ENCODE measurements at regions not wholly inside any gene's neighbourhood (a gene's known extent, or its start where the extent isn't known, plus 50 kb on each side); places are given as distances from the start of the nearest gene placed in this dataset.

DNA sequence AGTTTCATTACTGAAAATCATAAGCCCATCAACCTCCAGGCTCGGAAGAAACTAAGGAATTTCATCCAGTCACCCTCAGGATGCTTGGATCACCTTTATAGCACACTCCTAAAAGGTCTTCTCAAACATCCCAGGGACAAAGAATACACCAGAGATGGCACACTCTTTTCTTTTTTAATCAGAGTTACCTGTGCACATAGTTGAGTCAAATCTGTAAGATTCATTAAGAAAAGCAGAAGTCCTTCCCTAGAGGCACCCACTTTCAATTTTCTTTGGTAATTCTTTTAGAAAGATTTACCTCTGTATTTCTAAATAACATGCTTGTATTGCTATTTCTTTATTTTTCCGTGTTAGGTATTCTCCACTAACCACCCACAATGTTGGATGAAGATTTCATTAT, 50.6 kb upstream of the IL6 start:
- DNase-seq (ENCODE audit: low read depth) = no peak

- DNase-seq (ENCODE audit: low read depth) = no peak
These were observed 51.1 kb upstream of the IL6 start for GRCh38 chr7:22675917-22676343.

DNA sequence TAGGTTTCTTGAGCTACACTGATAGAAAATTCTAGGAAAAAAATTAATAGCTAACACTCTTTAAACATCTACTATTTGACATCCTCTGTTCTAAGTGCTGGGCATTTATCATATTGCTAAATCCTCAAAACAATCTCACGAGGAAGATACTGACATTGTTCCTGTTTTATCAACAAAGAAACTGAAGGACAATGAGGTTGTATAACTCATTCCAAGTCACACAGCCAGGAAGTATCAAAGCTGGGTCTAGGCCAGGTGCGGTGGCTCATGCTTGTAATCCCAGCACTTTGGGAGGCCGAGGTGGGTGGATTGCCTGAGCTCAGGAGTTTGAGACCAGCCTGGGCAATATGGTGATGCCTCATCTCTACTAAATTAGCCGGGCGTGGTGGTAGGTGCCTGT, 51.6 kb upstream of the IL6 start:
- DNase-seq (ENCODE audit: low read depth) = no peak

GRCh38 chr7:22672846-22673680, 53.9 kb upstream of the IL6 start:
- no peak for DNase-seq (ENCODE audit: low read depth)

GRCh38 chr7:22671177-22671879, 55.7 kb upstream of the IL6 start:
- DNase-seq (ENCODE audit: low read depth) = no peak

DNA sequence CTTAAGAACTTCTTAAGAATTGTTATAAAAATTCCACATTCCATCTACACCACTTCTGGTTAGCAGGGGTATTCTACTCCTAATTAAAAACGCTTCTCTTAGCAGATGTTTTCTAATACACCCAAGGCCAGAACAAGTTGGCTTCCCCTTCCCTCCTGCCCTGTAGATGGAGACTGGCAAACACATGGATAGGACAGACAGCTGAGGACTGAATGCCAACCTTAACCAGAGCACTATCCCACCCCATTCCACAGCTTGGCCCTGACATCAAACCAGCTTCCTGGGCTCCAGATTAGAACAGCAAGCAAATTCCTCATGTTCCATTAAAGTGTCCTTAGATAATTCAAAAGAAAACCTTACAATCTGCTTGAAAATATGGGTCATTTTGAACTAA, 56.6 kb upstream of the IL6 start:
- DNase-seq (ENCODE audit: low read depth) = no peak

DNA sequence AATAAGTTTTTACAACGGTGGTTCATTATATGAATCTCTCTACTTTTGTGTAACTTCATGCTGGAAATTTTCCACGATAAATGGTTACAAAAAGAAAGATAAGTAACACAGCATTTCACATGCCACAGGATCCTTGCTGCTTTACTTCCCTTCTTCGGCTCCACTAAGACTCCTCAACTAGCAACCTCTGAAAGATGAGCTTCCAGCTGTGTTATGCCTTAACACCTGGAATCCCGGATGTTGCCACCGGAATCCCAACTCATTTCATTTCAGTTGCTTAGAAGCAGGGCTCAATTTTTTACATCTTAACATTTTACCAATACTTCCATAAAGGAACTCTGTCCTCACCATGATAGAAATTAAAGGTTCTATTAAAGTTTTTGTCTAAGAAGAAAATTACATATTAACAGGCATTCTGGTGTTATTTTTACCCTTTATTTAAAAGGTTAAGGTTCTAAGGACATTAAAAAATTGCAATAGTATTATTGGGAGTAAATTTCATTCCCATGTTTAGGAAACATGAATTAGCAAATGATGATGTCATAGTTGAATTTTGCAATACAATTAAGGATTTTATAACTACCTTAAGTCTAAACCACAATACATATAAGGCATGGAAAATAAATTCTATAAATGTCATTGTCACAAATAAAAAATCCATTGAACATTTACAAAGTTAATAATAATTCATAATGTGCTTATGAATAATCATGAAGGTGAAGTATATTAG, 57.1 kb upstream of the IL6 start:
- DNase-seq (ENCODE audit: low read depth) = no peak

DNA sequence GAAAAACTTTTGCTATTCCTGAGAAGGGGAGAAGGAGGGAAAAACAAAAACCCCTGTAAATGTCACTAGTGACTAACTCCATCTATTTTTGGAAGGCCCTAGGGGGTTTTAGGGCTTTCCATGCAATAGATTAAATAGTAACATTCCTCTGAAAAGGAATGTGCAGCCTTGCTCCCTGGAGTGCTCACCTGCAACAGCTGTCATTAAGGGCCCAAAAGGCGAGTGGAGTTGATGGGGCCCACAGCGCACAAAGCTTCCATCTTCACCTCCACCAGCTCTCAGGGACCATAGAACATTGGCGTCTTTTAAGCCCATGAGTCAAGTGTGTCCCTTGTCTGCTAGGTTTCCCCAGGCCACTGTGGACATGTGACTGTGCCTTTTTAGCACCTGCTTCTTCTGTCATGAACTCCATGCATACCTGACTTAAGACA, 58.0 kb upstream of the IL6 start:
- DNase-seq (ENCODE audit: low read depth) = no peak

GRCh38 chr7:22667562-22668239, 59.3 kb upstream of the IL6 start:
- DNase-seq (ENCODE audit: low read depth) = no peak

DNA sequence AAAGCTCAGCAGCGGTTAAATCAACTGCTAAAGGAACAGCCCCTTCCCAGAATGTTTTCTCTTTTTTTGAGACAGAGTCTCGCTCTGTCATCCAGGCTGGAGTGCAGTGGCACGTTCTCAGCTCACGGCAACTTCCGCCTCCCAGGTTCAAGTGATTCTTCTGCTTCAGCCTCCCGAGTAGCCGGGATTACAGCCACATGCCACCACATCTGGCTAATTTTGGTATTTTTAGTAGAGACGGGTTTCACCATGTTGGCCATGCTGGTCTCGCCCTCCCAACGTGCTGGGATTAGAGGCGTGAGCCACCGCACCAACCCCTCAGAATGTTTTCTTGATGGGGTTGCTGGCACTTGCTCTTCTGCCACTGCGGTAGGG, 59.8 kb upstream of the IL6 start:
- no peak for DNase-seq (ENCODE audit: low read depth)

GRCh38 chr7:22666732-22667131, 60.3 kb upstream of the IL6 start:
- no peak for DNase-seq (ENCODE audit: low read depth)

- no peak for DNase-seq (ENCODE audit: low read depth)
These were observed 61.1 kb upstream of the IL6 start for GRCh38 chr7:22665923-22666322.

DNA sequence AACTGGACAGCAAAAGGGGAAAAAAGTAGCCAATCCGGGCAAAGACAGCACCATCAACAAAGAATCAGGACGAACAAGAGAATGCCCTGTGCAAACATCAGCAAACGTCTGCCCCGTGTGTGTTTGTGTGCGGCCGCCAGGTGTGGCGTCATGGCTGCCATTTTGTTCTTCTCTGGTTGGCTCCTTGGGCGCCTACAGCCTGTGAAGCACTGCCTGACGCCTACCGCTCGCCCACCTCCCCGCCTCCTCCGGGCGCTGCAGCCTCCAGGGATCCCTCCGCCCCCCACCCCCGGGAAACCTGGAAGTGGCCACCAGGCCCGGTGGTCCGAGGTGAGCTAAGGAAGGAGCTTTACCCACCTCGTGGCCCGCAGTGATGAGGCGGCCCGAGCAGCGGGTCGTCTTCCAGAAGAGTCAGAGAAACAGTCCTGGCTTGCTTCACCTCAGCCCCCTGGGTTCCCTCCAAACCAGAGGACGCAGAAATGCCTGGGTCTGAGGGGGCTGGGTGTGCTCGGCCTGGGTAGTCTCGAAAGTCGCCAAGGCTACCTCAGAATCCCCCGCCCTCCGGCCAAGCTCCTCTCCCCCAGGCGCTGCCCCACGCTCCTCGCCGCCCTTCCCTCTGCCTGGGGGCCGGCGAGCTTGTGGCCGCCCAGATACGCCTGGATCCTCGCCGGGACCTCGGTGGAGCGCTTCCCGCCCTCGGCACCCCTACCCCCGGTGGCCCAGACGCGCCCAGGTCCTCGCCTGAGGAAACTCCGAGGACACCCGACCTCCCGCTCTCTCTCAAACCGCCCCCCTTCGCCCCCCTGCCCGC, 61.8 kb upstream of the IL6 start:
- no peak for DNase-seq (ENCODE audit: low read depth)

GRCh38 chr7:22663721-22664120, 63.3 kb upstream of the IL6 start:
- DNase-seq (ENCODE audit: low read depth) = no peak

GRCh38 chr7:22663357-22663718, 63.7 kb upstream of the IL6 start:
- no peak for DNase-seq (ENCODE audit: low read depth)

GRCh38 chr7:22662556-22663356, 64.2 kb upstream of the IL6 start:
- DNase-seq (ENCODE audit: low read depth) = no peak

GRCh38 chr7:22662036-22662435, 65.0 kb upstream of the IL6 start:
- no peak for DNase-seq (ENCODE audit: low read depth)

- no peak for DNase-seq (ENCODE audit: low read depth)
These were observed 66.3 kb upstream of the IL6 start for GRCh38 chr7:22660732-22661131.

- DNase-seq (ENCODE audit: low read depth) = no peak
These were observed 66.7 kb upstream of the IL6 start for GRCh38 chr7:22660293-22660692.

DNA sequence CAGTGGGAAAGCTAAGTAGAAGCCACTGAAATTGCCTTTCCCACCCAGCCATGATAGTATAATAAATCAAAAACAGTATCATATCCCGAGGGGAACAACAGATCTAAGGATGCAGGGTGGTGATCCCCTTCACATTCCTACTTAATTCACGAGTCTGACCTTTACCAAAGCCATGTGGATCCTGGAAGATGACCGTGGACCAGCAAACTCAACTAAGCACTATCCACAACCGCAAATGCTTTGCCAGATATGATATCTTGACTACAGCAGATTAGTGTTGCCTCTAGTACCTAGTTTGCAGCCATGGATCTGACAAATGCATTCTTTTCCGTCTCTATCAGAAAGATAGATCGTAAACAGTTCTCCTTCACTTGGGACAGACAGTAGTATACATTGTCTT, 67.3 kb upstream of the IL6 start:
- DNase-seq (ENCODE audit: low read depth) = no peak

GRCh38 chr7:22658031-22658430, 69.0 kb upstream of the IL6 start:
- no peak for DNase-seq (ENCODE audit: low read depth)

Data from stimulated activated CD4-positive, alpha-beta T cell treated with anti-CD3 and anti-CD28 coated beads, Interleukin-2, amount 100 ng/mL, for 4 hours (primary cell).